Stomach (tissue), 8 donors: ENCODE measurements at regions not wholly inside any gene's neighbourhood (a gene's known extent, or its start where the extent isn't known, plus 50 kb on each side); places are given as distances from the start of the nearest gene placed in this dataset.

Experiments
- DNase-seq, 2 donors: peaks; one replicate each; pipeline versions ENCODE4 v3.0.0 to v3.0.0-alpha.2; 2013 to 2019
- H3K27ac ChIP-seq, 5 donors: fragments of 200-600 bp in 4 of 5; sonication (generic) in 4 of 5; one replicate each; pipeline ENCODE4 v1.5.1; 2013 to 2019; ENCODE audit warnings: mild to moderate bottlenecking in 1 of 5, moderate library complexity in 1 of 5
- H3K27me3 ChIP-seq, 3 donors: fragments of 200-600 bp; sonication (generic); one replicate each; pipeline ENCODE4 v1.5.1; 2017 to 2019; ENCODE audit warnings: mixed run types in 1 of 3
- H3K36me3 ChIP-seq, 4 donors: fragments of 200-600 bp; sonication (generic); 1 replicate in 3 of 4; 2 replicates in 1 of 4; pipeline ENCODE4 v1.5.1; 2016 to 2019
- H3K4me1 ChIP-seq, 4 donors: fragments of 200-600 bp; sonication (generic); one replicate each; pipeline ENCODE4 v1.5.1; 2016 to 2019
- H3K4me3 ChIP-seq, 4 donors: fragments of 200-600 bp; sonication (generic) in 3 of 4; one replicate each; pipeline ENCODE4 v1.5.1; 2016 to 2019; ENCODE audit warnings: mild to moderate bottlenecking in 1 of 4
- H3K9me3 ChIP-seq, 4 donors: fragments of 200-600 bp; sonication (generic); one replicate each; pipeline ENCODE4 v1.5.1; 2016 to 2019
- CTCF ChIP-seq, 7 experiments: fragments of 450-650 bp in 4 of 7; fragments of 200-600 bp in 3 of 7; sonication (generic) in 3 of 7; IDR thresholded peaks; one replicate each; pipeline ENCODE4 v1.5.1; 2016 to 2019; ENCODE audit warnings: antibody characterized with exemption in 7 of 7, control low read depth in 2 of 7, mild to moderate bottlenecking in 1 of 7
- EP300 ChIP-seq: sonication (generic); formaldehyde crosslinking; IDR thresholded peaks from one replicate; pipeline ENCODE4 v1.6.1; 2017; ENCODE audit warnings: antibody characterized with exemption
- POLR2A ChIP-seq, 4 donors: fragments of 450-650 bp; IDR thresholded peaks; one replicate each; pipeline ENCODE4 v1.6.1; 2016; ENCODE audit warnings: antibody characterized with exemption in 4 of 4, control low read depth in 2 of 4, mild to moderate bottlenecking in 1 of 4, moderate library complexity in 1 of 4
- POLR2AphosphoS5 ChIP-seq, 3 donors: sonication (generic); formaldehyde crosslinking; IDR thresholded peaks; one replicate each; pipeline ENCODE4 v1.6.1; 2016; ENCODE audit warnings: antibody characterized with exemption in 3 of 3
- WGBS, 5 donors: extraction: QIAGEN DNeasy Blood & Tissue Kit in 3 of 5; methylation state at CpG; one replicate each; pipeline versions ENCODE4 v1.1.5 to v1.1.7; 2013 to 2018; 5-methylcytosine and 5-hydroxymethylcytosine counted together
- intact Hi-C: fragments of 100-400 bp; cut with DNase I; formaldehyde crosslinking; loops from one replicate; pipeline ENCODE4 v1.15.1; 2023; ENCODE audit warnings: low total_unique reads
- donor health status: healthy with polysubstance abuse.
- donor health status: Bipolar disorder and iron deficiency.
- donor health status: healthy.

GRCh38 chr4:10200869-10201268, 84.3 kb upstream of the WDR1 start:
- WGBS, 5 donors: 62 to 94% (median 68%) methylated on average over 3 of the region's 3 CpGs
- TF ChIP-seq EP300 (no peak), POLR2AphosphoS5 (IDR thresholded peaks at IDR 0.05) (no peak), CTCF (IDR thresholded peaks at IDR 0.05) (no peak), POLR2A (IDR thresholded peaks at IDR 0.05) (no peak)
- intact Hi-C loops: no loop called here

GRCh38 chr4:10198365-10198764, 81.8 kb upstream of the WDR1 start:
- Histone ChIP-seq H3K36me3 (no peaks in the 10 kb centered on the region), H3K4me1 (no peaks in the 10 kb centered on the region), H3K27me3 (no peaks in the 10 kb centered on the region), H3K27ac (no peak overlapping the region), H3K4me3 (no peak overlapping the region), H3K9me3 (no peaks in the 10 kb centered on the region)
- intact Hi-C loops: no loop called here
- no peak for DNase-seq
- TF ChIP-seq EP300 (no peak), CTCF (IDR thresholded peaks at IDR 0.05) (no peak), POLR2AphosphoS5 (IDR thresholded peaks at IDR 0.05) (no peak), POLR2A (IDR thresholded peaks at IDR 0.05) (no peak)
- 69 to 95% (median 89%) methylated on average over 6 of the region's 6 CpGs for WGBS, 5 donors

More at GRCh38 chr4:10200869-10201268, 84.3 kb upstream of the WDR1 start:
- no peak overlapping the region for H3K4me3 ChIP-seq
- no peaks in the 10 kb centered on the region for H3K4me1 ChIP-seq
- no peak overlapping the region for H3K27ac ChIP-seq
- no peaks in the 10 kb centered on the region for H3K9me3 ChIP-seq
- H3K27me3 ChIP-seq: no peaks in the 10 kb centered on the region
- no peaks in the 10 kb centered on the region for H3K36me3 ChIP-seq
- no peak for DNase-seq

- no peak overlapping the region for H3K4me3 ChIP-seq
- no peaks in the 10 kb centered on the region for H3K4me1 ChIP-seq
- no peak overlapping the region for H3K27ac ChIP-seq
- intact Hi-C loops: no loop called here
- no peaks in the 10 kb centered on the region for H3K9me3 ChIP-seq
- WGBS, 5 donors: 77 to 93% (median 85%) methylated on average over 7 of the region's 7 CpGs
- TF ChIP-seq CTCF (IDR thresholded peaks at IDR 0.05): no peak
- TF ChIP-seq EP300: no peak
- H3K27me3 ChIP-seq: no peaks in the 10 kb centered on the region
- H3K36me3 ChIP-seq: no peaks in the 10 kb centered on the region
- no peak for DNase-seq
These were observed 81.4 kb upstream of the WDR1 start for GRCh38 chr4:10197952-10198351.

GRCh38 chr4:10196191-10196590, 79.6 kb upstream of the WDR1 start:
- WGBS, 5 donors: 73 to 92% (median 84%) methylated on average over 1 of the region's 1 CpG
- TF ChIP-seq EP300 (no peak), POLR2A (IDR thresholded peaks at IDR 0.05) (no peak), POLR2AphosphoS5 (IDR thresholded peaks at IDR 0.05) (no peak), CTCF (IDR thresholded peaks at IDR 0.05) (no peak)
- Histone ChIP-seq H3K4me3 (no peak overlapping the region), H3K27me3 (no peaks in the 10 kb centered on the region), H3K9me3 (no peaks in the 10 kb centered on the region), H3K4me1 (no peaks in the 10 kb centered on the region), H3K27ac (no peak overlapping the region), H3K36me3 (no peaks in the 10 kb centered on the region)
- intact Hi-C loops: no loop called here
- DNase-seq: no peak
